ENCODE measurements at regions not wholly inside any gene's neighbourhood (a gene's known extent, or its start where the extent isn't known, plus 50 kb on each side); places are given as distances from the start of the nearest gene placed in this dataset.

GRCh38 chr4:85391071-85391470, 83.9 kb upstream of the ARHGAP24 start (continued):
- TF ChIP-seq REST (IDR thresholded peaks at IDR 0.05): no peak
- TF ChIP-seq GABPA (IDR thresholded peaks at IDR 0.05 in 1 of 2, conservative IDR thresholded peaks at IDR 0.05 in 1 of 2): no peak

DNA sequence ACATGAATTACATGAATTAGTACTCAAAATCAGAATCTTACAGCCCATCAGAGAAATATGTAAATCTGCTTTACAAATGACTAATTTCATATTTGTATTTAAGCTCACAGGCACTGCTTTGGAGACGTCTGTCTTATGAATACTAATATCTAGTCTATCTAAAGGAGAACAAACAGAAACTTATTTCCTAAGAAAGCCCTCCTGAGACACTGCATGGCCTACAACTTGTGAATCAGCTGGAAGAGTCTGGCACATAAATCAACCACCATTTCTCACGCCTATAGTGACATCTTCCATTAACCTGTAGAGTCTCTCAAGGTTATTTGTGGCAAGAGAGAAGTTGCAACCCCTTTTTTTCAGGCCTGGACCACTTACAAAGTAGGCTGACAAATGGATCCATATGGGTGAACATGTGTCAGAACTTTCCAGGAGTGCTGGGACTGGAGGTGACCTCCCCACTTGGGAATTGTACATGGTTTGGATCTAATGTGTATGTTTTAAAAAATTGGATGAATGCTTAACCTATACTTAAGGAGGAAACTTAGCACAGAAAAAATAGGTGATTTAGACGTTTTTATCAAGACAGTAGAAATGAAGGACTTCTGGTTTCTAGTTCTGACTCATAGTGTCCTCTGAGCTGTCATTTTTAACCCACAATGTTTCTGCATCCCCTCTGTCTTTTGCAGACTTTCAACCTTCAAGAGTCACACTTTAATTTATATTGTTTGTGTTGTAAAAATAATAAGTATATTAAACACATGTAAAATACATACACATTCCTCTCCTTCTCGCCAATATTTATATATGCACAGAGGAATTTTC, 83.2 kb upstream of the ARHGAP24 start:
- TF ChIP-seq HNF4A (conservative IDR thresholded peaks at IDR 0.05): no peak
- TF ChIP-seq, protein P1, sequence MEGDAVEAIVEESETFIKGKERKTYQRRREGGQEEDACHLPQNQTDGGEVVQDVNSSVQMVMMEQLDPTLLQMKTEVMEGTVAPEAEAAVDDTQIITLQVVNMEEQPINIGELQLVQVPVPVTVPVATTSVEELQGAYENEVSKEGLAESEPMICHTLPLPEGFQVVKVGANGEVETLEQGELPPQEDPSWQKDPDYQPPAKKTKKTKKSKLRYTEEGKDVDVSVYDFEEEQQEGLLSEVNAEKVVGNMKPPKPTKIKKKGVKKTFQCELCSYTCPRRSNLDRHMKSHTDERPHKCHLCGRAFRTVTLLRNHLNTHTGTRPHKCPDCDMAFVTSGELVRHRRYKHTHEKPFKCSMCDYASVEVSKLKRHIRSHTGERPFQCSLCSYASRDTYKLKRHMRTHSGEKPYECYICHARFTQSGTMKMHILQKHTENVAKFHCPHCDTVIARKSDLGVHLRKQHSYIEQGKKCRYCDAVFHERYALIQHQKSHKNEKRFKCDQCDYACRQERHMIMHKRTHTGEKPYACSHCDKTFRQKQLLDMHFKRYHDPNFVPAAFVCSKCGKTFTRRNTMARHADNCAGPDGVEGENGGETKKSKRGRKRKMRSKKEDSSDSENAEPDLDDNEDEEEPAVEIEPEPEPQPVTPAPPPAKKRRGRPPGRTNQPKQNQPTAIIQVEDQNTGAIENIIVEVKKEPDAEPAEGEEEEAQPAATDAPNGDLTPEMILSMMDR (IDR thresholded peaks at IDR 0.05; ENCODE audit: low read depth, low read length, missing input control): no peak
- TF ChIP-seq TAF1 (conservative IDR thresholded peaks at IDR 0.05): no peak
- no peak for TF ChIP-seq ATF3 (IDR thresholded peaks at IDR 0.05)
- TF ChIP-seq RXRA (IDR thresholded peaks at IDR 0.05): no peak
- no peak for TF ChIP-seq NR2F2 (IDR thresholded peaks at IDR 0.05)
- TF ChIP-seq MAX (IDR thresholded peaks at IDR 0.05): no peak
- TF ChIP-seq SP1 (IDR thresholded peaks at IDR 0.05): no peak
- TF ChIP-seq REST (IDR thresholded peaks at IDR 0.05): no peak
- no peak for TF ChIP-seq JUND (IDR thresholded peaks at IDR 0.05)
- no peak for TF ChIP-seq HNF4G (IDR thresholded peaks at IDR 0.05)
- no peak for TF ChIP-seq RAD21 (IDR thresholded peaks at IDR 0.05)
- TF ChIP-seq FOXA2 (IDR thresholded peaks at IDR 0.05): no peak
- TF ChIP-seq YY1 (IDR thresholded peaks at IDR 0.05): no peak
- TF ChIP-seq FOXA1 (IDR thresholded peaks at IDR 0.05): no peak
- no peak for TF ChIP-seq GABPA (IDR thresholded peaks at IDR 0.05 in 1 of 2, conservative IDR thresholded peaks at IDR 0.05 in 1 of 2)
- TF ChIP-seq, protein P2, sequence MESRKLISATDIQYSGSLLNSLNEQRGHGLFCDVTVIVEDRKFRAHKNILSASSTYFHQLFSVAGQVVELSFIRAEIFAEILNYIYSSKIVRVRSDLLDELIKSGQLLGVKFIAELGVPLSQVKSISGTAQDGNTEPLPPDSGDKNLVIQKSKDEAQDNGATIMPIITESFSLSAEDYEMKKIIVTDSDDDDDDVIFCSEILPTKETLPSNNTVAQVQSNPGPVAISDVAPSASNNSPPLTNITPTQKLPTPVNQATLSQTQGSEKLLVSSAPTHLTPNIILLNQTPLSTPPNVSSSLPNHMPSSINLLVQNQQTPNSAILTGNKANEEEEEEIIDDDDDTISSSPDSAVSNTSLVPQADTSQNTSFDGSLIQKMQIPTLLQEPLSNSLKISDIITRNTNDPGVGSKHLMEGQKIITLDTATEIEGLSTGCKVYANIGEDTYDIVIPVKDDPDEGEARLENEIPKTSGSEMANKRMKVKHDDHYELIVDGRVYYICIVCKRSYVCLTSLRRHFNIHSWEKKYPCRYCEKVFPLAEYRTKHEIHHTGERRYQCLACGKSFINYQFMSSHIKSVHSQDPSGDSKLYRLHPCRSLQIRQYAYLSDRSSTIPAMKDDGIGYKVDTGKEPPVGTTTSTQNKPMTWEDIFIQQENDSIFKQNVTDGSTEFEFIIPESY (IDR thresholded peaks at IDR 0.05): no peak
- TF ChIP-seq EGR1 (IDR thresholded peaks at IDR 0.05; ENCODE audit: low read depth in 2 of 2): no peak
- H3K36me3 ChIP-seq (ENCODE audit: control insufficient read depth in 4 of 4, insufficient read depth in 3 of 4, low read depth in 1 of 4, low read length in 3 of 4): no peaks in the 10 kb centered on the region
- H3K4me1 ChIP-seq (ENCODE audit: control insufficient read depth in 4 of 4, insufficient read depth in 4 of 4, low read length in 3 of 4): no peaks in the 10 kb centered on the region
- H3K4me3 ChIP-seq (ENCODE audit: low read depth in 1 of 3, low read length in 3 of 3): no peak overlapping the region
- H3K27ac ChIP-seq (ENCODE audit: low read depth in 1 of 2, low read length in 2 of 2): no peak overlapping the region
- no peak for DNase-seq (ENCODE audit: low spot score)
- WGBS: 60% methylated on average over 4 of the region's 4 CpGs
- H3K9me3 ChIP-seq (ENCODE audit: control insufficient read depth in 4 of 4, low read length in 3 of 4): no peaks in the 10 kb centered on the region
- no peak overlapping the region for H3K9ac ChIP-seq (ENCODE audit: low read depth in 1 of 2, low read length in 2 of 2)
- H3K27me3 ChIP-seq (ENCODE audit: control insufficient read depth in 4 of 4, insufficient read depth in 4 of 4, low read length in 3 of 4): no peaks in the 10 kb centered on the region
